NCI-H2196 treated with DMSO at 0.1 percent for 48 hours (cell line): ENCODE measurements at regions not wholly inside any gene's neighbourhood (a gene's known extent, or its start where the extent isn't known, plus 50 kb on each side); places are given as distances from the start of the nearest gene placed in this dataset.

Experiments used
- DNase-seq: peaks from one replicate; lab custom pipeline; 2025; ENCODE audit not compliant: unreplicated experiment; lab: John Stamatoyannopoulos, UW

GRCh38 chr4:153075836-153076518, 128.3 kb upstream of the TRIM2 start:
- no peak for DNase-seq

DNA sequence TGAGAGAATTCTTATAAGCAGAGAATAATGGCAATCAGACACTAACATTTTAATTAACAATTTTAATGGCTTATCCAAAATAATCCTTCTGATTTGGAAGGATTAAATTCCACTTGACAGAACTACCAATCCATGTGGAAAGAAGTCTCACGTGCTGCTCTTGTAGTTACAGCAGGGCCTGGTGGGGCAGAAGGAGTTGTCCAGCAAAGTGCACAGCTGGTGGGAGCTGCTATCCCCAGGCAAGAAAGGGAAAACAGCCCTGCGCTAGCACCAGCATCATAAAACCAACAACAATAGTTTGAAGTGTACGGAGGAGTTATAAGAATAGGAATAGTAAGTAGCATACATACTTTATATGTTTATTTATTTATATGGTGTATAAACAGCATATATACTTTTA, 127.4 kb upstream of the TRIM2 start:
- DNase-seq, result no peak

DNA sequence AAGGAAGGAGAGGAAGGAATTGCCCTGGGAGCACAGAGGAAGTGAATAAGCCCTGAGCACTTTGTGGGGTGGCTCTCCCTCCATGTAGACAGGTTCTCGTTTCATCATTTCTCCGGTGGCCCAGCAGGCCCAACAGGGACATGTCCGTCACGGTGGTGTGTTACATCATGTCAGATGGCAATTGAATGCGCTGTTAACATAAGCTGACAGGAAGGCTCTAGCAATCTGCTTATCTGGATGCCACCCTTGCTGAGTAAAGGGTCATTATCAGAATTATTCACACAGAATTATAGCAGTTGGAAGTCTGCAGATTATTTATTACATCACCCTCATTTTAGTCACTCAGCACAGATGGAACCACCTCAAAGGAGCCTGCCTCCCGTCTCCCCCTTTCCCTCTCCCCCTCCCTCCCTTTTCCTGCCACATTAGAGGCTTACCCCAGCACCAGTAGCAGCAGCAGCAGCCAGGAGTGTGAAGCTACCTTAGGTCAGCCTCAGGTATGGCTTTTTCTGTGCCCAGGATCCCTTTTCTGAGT, 124.3 kb upstream of the TRIM2 start:
- DNase-seq, result no peak

DNA sequence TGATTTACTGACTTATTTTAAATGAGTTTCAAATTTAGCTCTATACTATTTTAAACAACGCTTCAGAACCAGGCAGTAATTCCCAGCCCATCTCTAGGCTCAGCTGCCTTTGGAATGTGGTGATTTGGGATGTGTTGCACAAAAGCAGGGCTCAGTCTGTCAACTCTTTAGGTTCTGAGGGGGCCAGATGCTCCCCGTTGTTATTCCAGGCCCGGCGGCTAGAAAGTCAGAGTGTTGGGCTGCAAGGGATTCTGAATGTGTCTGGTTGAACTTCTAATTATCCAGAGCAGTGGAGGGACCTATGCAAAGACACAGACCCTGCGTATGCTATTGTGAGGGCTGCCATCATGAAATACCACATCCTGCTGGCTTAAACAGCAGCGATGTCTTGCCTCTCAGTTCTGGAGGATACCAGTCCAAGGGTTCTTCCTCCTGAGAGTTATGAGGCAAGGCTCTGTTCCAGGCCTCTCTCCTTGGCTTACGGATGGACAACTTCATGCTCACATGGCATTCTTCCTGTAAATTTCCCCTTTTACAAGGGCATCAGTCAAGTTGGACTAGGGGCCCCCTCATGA, 123.2 kb upstream of the TRIM2 start:
- DNase-seq, result no peak

DNA sequence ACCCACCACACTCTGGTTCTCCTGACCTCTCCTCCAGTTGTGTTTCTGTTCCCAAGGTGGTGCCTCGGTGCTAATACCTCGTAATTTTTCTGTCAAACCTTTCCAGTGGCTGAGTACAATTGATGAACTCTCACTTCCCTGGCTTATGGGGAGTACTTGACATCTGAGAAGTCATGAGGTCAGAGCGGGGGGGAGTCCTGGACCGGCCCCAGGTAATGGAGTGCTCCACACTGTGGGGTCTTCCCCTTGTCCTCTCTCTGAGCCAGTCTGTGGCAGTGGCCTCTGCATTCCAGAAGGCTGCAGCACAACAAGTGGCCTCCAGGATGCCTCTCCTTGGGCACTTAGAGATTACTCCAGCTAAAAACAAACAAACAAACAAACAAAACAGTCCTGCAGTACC, 122.5 kb upstream of the TRIM2 start:
- no peak for DNase-seq

DNA sequence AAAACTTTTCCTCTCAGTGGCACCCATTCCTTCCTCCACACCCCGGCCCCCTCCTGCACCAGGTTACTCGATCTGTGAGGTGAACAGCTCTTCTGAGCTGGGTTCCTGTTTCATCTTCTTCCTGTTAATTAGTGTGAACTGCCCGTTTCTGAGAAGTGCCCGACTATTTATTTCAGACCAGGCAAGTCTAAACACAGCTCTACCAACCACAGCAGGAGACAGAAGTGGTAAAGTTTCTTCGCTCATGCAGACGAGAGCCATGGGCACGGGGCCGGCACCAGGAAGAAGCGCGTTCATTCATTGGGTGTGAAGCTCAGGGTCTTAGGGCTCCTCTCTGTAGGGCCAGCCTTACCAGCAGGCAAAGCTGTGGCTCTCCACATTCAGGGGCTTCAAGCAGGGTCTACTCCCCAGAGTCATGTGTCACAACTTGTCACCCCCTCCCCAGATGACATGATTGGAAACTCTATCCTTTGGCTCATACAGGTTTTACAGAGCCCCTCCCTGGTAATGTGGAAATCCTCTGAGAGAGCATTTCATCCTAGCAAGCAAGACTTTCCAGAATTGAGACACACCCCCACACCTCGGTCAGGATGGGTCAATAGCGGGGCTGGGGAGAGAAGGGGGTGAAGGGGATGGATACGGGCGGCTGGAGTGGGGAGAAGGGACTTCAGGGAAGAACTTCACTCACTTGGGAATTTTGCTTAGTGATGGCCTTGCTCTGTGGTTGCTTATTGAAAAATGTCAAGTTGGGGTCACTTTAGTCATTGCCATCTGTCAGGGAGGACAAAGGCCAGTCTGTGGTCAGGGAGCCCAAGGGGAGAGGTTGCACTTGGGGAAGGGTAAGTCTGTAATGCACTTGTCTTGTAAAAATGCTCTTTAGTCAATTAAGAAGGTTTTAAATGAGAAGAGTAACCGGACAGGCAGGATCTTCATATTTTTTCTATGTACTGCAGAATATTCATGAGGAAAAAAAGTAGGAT, 121.6 kb upstream of the TRIM2 start:
- peak; percentile 42 for DNase-seq

DNA sequence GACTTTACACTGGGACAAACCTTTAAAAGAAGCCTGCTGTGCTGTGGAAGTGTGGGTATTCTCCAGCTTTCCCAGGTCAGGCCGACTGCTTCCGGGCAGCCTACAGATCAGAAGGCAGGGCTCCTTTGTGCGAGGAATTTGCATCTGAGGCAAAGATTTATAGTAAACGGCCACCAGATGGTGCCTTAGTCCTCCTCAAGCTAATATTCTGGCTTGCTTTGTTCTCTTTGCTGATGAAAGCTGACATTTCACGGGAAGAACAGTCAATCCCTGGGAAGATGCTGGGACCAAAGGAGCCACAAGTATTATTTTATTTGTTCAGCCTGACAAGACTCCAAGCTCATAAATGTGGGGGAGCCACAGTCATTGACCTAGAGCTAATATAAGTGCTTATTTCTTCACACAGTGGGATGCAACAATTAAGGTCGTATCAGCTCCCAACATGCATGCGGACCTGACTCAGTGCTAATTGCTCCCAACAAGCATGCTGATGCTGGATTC, 120.7 kb upstream of the TRIM2 start:
- DNase-seq, result peak; percentile 55

GRCh38 chr4:153084224-153084979, 119.8 kb upstream of the TRIM2 start:
- no peak for DNase-seq

DNA sequence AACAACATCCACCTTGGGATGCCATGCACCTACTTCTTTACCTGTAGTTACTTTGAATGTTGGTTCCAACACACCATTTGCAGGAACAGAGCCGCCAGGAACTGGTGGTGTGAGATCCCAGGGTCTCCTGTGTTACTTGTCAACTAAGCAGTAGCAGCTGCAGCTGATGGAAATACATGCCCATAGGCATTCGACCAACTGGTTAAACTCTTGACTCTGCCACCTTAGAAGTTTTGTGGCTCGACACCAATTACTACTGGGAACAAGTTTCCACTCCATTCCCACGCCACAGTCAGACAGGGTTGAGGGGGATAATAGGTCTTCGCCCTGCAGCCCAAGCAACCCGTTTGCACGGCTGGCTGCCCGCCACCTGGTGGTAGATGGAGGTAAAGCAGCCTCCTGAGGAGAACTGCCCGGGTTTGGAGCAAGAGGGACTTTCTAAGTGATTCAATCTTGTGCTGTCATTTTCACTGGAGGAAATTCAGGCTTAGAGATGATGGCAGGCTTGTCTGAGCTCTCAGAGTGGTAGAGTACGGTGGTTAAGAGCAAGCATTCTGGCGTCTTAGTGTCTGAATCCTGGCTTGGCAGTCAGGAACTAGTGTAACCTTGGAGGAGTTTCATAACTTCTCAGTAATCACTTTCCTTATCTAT, 119.1 kb upstream of the TRIM2 start:
- no peak for DNase-seq

DNA sequence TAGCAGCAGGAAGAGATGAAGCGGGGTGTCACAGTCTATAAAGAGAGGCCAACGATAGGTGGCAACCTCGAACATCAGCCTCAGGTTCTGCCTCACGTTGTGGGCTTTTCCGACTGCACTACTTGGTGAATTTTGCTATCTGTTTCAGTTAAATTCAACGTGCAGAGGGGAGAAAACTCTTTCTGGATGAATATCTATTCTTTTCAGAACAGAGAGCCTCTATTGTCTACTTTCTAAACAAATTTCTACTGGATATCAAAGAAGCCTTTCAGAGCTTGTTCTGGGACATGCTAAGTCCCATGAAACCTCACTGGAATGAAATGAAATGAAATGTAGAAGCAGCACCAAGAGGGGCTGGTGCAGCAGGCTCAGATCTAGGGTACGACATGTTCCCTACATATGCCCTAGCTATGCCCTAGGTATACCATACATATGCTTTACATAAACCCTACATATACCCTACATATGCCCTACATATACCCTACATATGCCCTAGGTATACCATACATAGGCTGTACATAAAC, 116.5 kb upstream of the TRIM2 start:
- no peak for DNase-seq

GRCh38 chr4:153089742-153090141, 114.5 kb upstream of the TRIM2 start:
- DNase-seq, result no peak

DNA sequence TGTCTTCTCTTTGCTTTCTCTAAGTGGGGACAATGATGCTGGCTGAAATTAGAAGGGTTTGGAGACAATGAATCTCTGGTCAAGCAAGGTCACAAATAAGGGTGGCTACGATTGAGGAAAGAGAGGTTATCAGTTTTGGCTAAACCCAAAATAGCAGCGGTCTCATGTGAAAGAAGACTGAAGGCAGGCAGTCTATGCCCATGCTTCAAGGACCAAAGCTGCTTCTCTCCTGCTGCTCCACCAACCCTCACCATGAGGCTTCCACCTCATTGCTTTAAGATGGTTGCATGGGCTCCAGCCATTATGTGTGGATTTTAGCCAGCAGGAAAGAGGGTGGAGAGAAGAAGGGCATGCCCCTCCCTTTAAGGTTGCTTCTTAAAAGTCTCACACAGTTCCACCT, 114.1 kb upstream of the TRIM2 start:
- DNase-seq, result no peak

- DNase-seq, result no peak
Measured at GRCh38 chr4:153090670-153091385, 113.4 kb upstream of the TRIM2 start.

GRCh38 chr4:153093396-153093795, 110.8 kb upstream of the TRIM2 start:
- no peak for DNase-seq

DNA sequence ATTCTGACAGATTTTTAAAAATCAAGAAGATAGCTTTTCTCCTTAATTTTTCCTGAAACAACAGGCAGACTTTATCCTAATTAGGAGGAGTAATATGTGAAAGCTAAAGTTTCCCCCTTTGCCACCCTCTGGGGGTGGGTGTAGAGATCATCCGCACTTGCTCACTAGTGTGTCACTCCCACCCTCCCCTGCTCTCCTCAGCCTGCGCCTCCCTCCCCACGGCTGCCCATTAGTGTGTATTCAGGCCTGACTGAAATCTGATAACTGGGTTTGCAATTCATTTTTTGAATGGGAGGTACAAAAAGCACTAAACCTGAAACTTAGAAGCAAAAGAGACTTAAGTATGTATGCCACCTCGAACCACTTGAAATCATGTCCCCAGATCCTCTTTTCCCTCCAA, 110.4 kb upstream of the TRIM2 start:
- no peak for DNase-seq

GRCh38 chr4:153094435-153094834, 109.8 kb upstream of the TRIM2 start:
- no peak for DNase-seq

DNA sequence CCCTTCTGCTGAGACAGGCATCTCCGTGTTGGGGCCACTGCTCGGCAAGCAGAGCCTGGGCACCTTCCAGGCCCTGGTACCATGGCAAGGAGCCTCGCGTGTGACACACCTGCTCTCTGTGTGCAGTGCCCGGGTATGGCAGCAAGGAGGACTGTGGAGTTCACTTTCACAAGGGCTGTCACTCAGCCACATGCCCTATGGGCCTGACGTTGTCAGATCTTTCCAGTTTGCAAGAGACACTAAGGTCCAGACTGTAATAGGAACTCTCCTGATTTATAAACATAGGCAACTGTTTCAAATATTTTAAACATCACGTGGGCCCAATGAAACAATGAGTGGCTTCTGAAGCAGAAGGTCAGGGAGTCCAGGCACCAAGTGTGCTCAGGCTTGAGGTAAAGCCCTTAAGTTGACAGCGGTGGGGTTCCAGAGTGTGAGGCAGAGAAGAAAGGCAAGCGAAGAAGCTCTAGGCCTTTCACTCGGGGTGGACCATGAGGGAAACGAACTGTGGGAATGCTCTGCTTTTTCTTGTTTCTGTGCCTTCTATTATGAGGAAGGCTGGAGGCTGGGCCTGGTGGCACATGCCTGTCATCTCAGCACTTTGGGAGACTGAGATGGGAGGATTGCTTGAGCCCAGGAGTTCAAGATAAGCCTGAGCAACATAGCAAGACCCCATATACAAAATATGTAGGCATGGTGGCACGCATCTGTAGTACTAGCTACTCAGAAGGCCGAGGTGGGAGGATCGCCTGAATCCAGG, 108.6 kb upstream of the TRIM2 start:
- DNase-seq, result no peak

- DNase-seq, result no peak
Measured at GRCh38 chr4:153096344-153096743, 107.9 kb upstream of the TRIM2 start.

GRCh38 chr4:153098427-153098826, 105.8 kb upstream of the TRIM2 start:
- DNase-seq, result no peak
